Liver (tissue), 8 donors: ENCODE measurements at regions not wholly inside any gene's neighbourhood (a gene's known extent, or its start where the extent isn't known, plus 50 kb on each side); places are given as distances from the start of the nearest gene placed in this dataset.

Experiments
- DNase-seq: peaks from one replicate; pipeline ENCODE4 v3.0.0-alpha.2; 2017; ENCODE audit warnings: low spot score
- H3K27ac ChIP-seq, 2 donors: one replicate each; pipeline ENCODE4 v1.7.0; 2013; ENCODE audit warnings: inconsistent platforms in 2 of 2, low read length in 2 of 2, control low read depth in 1 of 2, low read depth in 1 of 2, mild to moderate bottlenecking in 1 of 2
- H3K27me3 ChIP-seq, 4 donors: one replicate each; pipeline versions ENCODE4 v1.6.1 to v1.7.0; 2013; ENCODE audit warnings: low read length in 3 of 4, inconsistent platforms in 1 of 4, mild to moderate bottlenecking in 1 of 4, moderate library complexity in 1 of 4; ENCODE audit not compliant: control insufficient read depth in 4 of 4, insufficient read depth in 4 of 4
- H3K36me3 ChIP-seq, 4 donors: one replicate each; pipeline versions ENCODE4 v1.6.1 to v1.7.0; 2013; ENCODE audit warnings: low read length in 3 of 4, mild to moderate bottlenecking in 3 of 4, low read depth in 1 of 4, moderate library complexity in 1 of 4; ENCODE audit not compliant: control insufficient read depth in 4 of 4, insufficient read depth in 3 of 4
- H3K4me1 ChIP-seq, 4 donors: one replicate each; pipeline versions ENCODE4 v1.6.1 to v1.7.0; 2013; ENCODE audit warnings: low read length in 3 of 4, mild to moderate bottlenecking in 3 of 4, moderate library complexity in 1 of 4; ENCODE audit not compliant: control insufficient read depth in 4 of 4, insufficient read depth in 4 of 4
- H3K4me3 ChIP-seq, 3 donors: one replicate each; pipeline versions ENCODE4 v1.6.1 to v1.7.0; 2013; ENCODE audit warnings: low read length in 3 of 3, control low read depth in 1 of 3, low read depth in 1 of 3, mild to moderate bottlenecking in 1 of 3
- H3K9ac ChIP-seq, 2 donors: one replicate each; pipeline ENCODE4 v1.7.0; 2013; ENCODE audit warnings: low read length in 2 of 2, mild to moderate bottlenecking in 2 of 2, moderate library complexity in 2 of 2, control low read depth in 1 of 2, low read depth in 1 of 2
- H3K9me3 ChIP-seq, 4 donors: one replicate each; pipeline versions ENCODE4 v1.6.1 to v1.7.0; 2013; ENCODE audit warnings: low read length in 3 of 4; ENCODE audit not compliant: control insufficient read depth in 4 of 4
- ATF3 ChIP-seq: IDR thresholded peaks from 2 replicates; pipeline ENCODE4 v1.6.1; 2016; ENCODE audit warnings: antibody characterized with exemption
- CTCF ChIP-seq: fragments of 150-350 bp; IDR thresholded peaks from 2 replicates; pipeline ENCODE4 v1.5.1; 2017; ENCODE audit warnings: improper control_type of control experiment, low read depth, low read length; ENCODE audit not compliant: missing input control
- EGR1 ChIP-seq, 2 donors: IDR thresholded peaks; 2 replicates each; pipeline ENCODE4 v1.6.1; 2016 to 2018; ENCODE audit warnings: antibody characterized with exemption in 2 of 2, low read depth in 2 of 2
- FOXA1 ChIP-seq: IDR thresholded peaks from 2 replicates; pipeline ENCODE4 v1.6.1; 2016; ENCODE audit warnings: antibody characterized with exemption
- FOXA2 ChIP-seq: IDR thresholded peaks from 2 replicates; pipeline ENCODE4 v1.6.1; 2016; ENCODE audit warnings: antibody characterized with exemption
- GABPA ChIP-seq, 2 donors: IDR thresholded peaks in 1 of 2; conservative IDR thresholded peaks in 1 of 2; 2 replicates each; pipeline ENCODE4 v1.6.1; 2016; ENCODE audit warnings: antibody characterized with exemption in 2 of 2, mild to moderate bottlenecking in 1 of 2, moderate library complexity in 1 of 2
- HNF4A ChIP-seq, 2 donors: conservative IDR thresholded peaks; 2 replicates each; pipeline ENCODE4 v1.6.1; 2016; ENCODE audit warnings: antibody characterized with exemption in 2 of 2, mild to moderate bottlenecking in 2 of 2
- HNF4G ChIP-seq: IDR thresholded peaks from 2 replicates; pipeline ENCODE4 v1.6.1; 2016; ENCODE audit warnings: antibody characterized with exemption
- JUND ChIP-seq, 2 donors: IDR thresholded peaks; 2 replicates each; pipeline ENCODE4 v1.6.1; 2016; ENCODE audit warnings: antibody characterized with exemption in 2 of 2
- MAX ChIP-seq: IDR thresholded peaks from 2 replicates; pipeline ENCODE4 v1.6.1; 2016; ENCODE audit warnings: antibody characterized with exemption
- NR2F2 ChIP-seq: IDR thresholded peaks from 2 replicates; pipeline ENCODE4 v1.6.1; 2016; ENCODE audit warnings: antibody characterized with exemption
- RAD21 ChIP-seq, 2 donors: IDR thresholded peaks; 2 replicates each; pipeline ENCODE4 v1.6.1; 2016; ENCODE audit warnings: antibody characterized with exemption in 2 of 2, mild to moderate bottlenecking in 2 of 2
- REST ChIP-seq: IDR thresholded peaks from 2 replicates; pipeline ENCODE4 v1.6.1; 2016; ENCODE audit warnings: antibody characterized with exemption, mild to moderate bottlenecking
- RXRA ChIP-seq, 2 donors: IDR thresholded peaks; 2 replicates each; pipeline ENCODE4 v1.6.1; 2017 to 2018; ENCODE audit warnings: antibody characterized with exemption in 2 of 2, mild to moderate bottlenecking in 1 of 2
- SP1 ChIP-seq: IDR thresholded peaks from 2 replicates; pipeline ENCODE4 v1.6.1; 2018; ENCODE audit warnings: antibody characterized with exemption, mild to moderate bottlenecking
- TAF1 ChIP-seq: conservative IDR thresholded peaks from 2 replicates; pipeline ENCODE4 v1.6.1; 2016; ENCODE audit warnings: antibody characterized with exemption, mild to moderate bottlenecking
- YY1 ChIP-seq: IDR thresholded peaks from 2 replicates; pipeline ENCODE4 v1.6.1; 2016; ENCODE audit warnings: antibody characterized with exemption, mild to moderate bottlenecking
- ZBTB33 ChIP-seq: IDR thresholded peaks from 2 replicates; pipeline ENCODE4 v1.6.1; 2016; ENCODE audit warnings: antibody characterized with exemption
- WGBS: extraction: QIAGEN DNeasy Blood & Tissue Kit; methylation state at CpG from one replicate; pipeline ENCODE4 v1.1.7; 2013; 5-methylcytosine and 5-hydroxymethylcytosine counted together
- donor health status: healthy.
- donor health status: healthy.
- donor health status: healthy.
- donor health status: healthy.
- donor health status: healthy.

- TF ChIP-seq CTCF (no peak), EGR1 (IDR thresholded peaks at IDR 0.05; ENCODE audit: low read depth in 2 of 2) (no peak), FOXA2 (no peak), SP1 (no peak), RAD21 (IDR thresholded peaks at IDR 0.05) (no peak), RXRA (IDR thresholded peaks at IDR 0.05) (no peak), HNF4G (no peak), FOXA1 (no peak), ZBTB33 (no peak), JUND (IDR thresholded peaks at IDR 0.05) (no peak)
- H3K4me3 ChIP-seq, result no peak overlapping the region
- no peak for DNase-seq
- H3K9ac ChIP-seq, result no peak overlapping the region
- H3K27me3 ChIP-seq, result no peaks in the 10 kb centered on the region
- WGBS, result 91% methylated on average over 2 of the region's 2 CpGs
- no peak overlapping the region for H3K27ac ChIP-seq
- no peaks in the 10 kb centered on the region for H3K4me1 ChIP-seq
- no peaks in the 10 kb centered on the region for H3K9me3 ChIP-seq
- no peaks in the 10 kb centered on the region for H3K36me3 ChIP-seq
Measured at GRCh38 chr2:147610496-147611040, 234.3 kb upstream of the ACVR2A start.

- no peak for DNase-seq
- Histone ChIP-seq H3K9me3 (no peaks in the 10 kb centered on the region), H3K4me1 (no peaks in the 10 kb centered on the region), H3K27ac (no peak overlapping the region), H3K36me3 (no peaks in the 10 kb centered on the region), H3K4me3 (no peak overlapping the region), H3K27me3 (no peaks in the 10 kb centered on the region), H3K9ac (no peak overlapping the region)
- TF ChIP-seq TAF1 (no peak), HNF4G (no peak), RXRA (IDR thresholded peaks at IDR 0.05) (no peak), YY1 (no peak), JUND (IDR thresholded peaks at IDR 0.05) (no peak), EGR1 (IDR thresholded peaks at IDR 0.05; ENCODE audit: low read depth in 2 of 2) (no peak), NR2F2 (no peak), SP1 (no peak), FOXA1 (no peak), ATF3 (no peak), RAD21 (IDR thresholded peaks at IDR 0.05) (no peak), CTCF (no peak), HNF4A (conservative IDR thresholded peaks at IDR 0.05) (no peak), GABPA (IDR thresholded peaks at IDR 0.05 in 1 of 2, conservative IDR thresholded peaks at IDR 0.05 in 1 of 2) (no peak), FOXA2 (no peak), REST (no peak), ZBTB33 (no peak), MAX (no peak)
- 94% methylated on average over 3 of the region's 3 CpGs for WGBS
Measured at GRCh38 chr2:147609301-147609700, 235.5 kb upstream of the ACVR2A start.
